ENCODE measurements at regions not wholly inside any gene's neighbourhood (a gene's known extent, or its start where the extent isn't known, plus 50 kb on each side); places are given as distances from the start of the nearest gene placed in this dataset.

DNA sequence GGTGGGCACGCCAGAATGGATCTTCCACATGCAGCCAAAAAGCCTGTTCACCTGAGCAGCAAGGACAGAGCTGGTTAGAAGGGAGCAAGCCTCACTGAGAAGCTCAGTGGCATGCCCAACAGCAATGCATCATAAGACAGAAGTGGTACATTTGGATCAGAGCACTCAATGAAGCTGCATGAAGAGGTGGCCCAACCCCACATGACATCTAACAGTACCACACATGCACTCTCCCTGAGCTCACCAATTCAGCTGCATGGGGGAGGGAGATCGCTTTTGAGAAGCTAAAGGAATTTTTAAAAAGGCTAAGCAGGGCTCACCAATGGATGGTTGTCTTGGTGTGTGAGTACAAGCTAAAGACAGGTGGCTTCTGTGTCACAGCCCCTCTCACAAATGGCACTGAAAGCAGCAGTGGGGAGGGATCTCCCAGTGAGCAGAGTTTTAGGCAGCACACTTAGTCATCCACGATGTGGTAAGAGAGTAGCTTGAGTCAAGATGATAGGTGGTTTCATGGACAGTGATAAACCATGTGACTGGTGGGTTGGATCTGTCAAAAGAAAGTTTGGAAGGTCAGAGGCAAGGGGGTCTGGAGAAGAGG is 166.6 kb upstream of the TAB2 start:
- no peak for DNase-seq

DNA sequence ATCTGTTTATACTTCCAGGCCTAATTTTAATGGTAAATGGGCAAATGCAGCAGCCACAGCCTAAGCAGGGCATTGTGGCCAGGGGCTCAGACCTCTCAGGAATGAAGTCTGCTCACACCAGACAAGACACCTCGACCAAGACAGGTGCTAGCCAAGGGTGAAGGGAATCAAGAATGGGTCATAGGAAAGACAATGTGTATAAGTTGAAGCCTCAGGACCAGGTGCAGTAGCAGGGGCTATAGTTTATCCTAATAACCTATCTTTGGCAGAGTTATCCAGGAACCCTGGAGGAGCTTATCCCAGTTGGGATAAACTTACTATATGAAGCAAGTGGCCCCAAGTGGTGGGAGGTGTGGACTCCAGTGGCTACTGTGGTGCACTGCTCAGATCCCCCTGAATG is 165.0 kb upstream of the TAB2 start:
- no peak for DNase-seq

DNA sequence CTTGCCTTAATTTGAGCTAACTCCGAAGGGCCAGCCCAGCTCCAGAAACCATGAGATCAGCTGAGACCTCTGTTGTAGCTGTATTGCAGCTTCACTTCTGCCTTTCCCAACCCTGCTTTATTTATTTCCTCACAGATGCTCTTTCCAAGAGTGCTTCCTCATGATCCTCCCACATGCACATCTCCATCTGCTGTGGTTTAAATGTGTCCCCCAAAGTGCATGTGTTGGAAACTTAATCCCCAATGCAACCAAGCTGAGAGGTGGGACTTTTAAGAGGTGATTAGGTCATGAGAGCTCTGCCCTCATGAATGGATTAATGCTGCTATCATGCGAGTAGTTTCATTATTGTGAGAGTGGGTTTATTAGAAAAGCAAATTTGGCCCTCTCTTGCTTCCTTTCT is 164.4 kb upstream of the TAB2 start:
- DNase-seq, result no peak

DNA sequence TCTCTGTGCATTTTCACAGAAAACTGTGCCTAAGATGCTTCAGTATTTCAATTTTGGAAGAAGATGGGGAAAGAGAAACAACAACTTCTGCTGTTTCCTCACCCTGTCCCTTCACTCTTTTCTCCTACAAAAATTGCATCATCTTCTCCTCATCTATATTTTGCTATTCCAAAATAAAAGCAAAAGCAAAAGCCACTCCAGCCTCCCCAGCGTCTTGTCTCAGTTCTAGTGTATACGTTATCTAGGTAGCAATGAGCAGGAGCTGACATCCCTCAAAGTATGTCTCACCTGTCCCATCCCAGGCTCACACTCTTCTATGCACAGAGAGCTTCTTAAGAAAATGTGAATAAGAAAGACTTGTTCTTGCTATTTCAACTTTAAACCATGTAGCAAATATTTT is 163.8 kb upstream of the TAB2 start:
- DNase-seq, result no peak

DNA sequence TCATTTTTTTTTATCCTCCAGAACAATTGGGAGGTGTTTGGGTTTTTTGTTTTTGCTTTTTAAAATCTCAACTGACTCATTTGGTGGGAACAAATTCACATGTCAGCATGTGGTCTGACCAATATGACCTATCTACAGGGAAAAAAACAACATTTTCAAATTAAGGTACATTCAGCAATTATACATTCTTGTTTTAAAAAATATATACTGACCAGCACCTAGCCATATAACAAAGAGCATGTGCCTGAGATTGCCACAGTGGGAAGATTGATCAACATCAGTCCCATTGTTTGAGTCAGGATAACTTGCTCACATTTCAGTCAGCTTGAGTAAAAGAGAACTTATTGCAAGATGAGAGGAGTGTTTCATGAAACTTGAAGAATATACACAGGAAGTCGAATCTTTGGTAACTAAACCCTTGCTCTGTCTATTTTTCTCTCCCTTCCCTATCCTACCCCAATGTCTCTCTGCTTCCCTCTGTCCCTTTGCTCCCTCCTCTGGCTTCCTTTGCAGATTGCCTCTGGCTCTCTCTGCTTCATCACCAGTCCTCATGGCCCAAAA is 163.2 kb upstream of the TAB2 start:
- DNase-seq, result no peak

DNA sequence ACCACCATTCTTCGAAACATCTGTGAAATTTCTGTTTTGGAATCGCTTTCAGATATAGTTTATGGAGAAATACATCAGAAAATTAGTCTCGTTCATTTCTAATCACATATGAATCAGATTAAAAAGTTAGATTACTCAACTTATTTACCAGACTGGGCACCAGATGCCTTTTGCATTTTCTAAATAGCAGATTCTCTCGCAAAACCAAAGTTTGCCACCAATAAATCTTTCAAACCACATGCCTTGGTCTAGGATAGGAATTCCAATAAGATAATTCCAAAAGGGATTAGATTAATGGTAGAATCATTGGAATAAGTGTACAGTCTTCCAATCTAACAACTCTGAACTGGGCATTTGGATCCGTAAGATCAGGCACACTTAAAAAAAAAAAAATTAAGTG is 160.4 kb upstream of the TAB2 start:
- DNase-seq, result no peak

DNA sequence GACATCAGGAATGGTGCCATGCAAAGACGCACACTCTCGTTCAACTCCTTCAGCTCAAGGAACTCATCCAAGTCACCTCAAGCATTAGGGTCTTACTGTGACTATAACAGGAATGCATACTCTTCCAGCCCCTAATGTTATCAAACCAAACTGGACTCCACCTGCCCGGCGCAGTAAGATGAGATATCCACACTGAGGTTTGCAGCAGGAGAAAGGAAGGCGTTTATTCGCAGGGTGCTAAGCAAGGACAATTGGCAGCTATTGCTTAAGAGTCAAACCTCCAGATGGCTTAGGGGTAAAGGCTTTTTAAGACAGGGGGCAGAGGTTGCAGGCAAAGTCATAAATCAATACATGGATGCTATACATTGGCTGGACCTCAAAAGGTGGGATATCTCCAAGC is 159.4 kb upstream of the TAB2 start:
- DNase-seq, result no peak

DNA sequence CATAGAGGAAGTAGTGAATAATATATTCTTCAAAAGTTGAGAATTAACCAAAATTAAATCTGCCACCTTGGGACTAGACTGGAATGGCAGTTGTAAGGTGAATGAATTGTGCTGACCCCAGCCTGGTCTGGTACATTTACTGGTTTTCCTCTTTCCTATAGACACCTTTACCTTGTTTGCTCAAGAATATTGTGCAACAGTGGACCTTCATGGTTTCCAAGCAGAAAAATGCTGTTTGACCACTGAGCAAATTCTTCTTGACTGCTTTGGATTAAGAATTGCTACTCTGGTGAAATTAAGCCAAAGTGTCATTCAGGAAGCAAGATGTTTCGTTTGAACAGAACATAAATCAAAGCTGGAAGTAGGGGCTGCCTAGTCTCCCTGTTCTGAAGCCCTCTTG is 156.6 kb upstream of the TAB2 start:
- no peak for DNase-seq

DNA sequence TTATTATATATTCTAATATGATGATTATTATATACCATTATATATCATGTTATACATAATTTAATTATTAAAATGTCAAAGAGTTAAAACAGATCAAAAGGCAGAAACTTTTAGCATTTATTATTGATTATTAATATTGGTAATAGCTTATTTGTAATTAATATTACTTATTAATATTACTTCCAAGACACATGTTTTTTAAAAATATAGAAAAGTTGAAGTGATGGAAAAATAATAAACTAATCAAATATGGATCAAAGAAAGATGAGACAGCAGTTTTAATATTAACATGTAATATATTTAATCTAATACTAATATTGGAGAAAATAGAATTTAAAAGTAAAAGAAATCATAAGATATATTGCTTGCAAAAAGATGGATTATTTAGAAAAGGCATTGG is 154.6 kb upstream of the TAB2 start:
- no peak for DNase-seq

DNA sequence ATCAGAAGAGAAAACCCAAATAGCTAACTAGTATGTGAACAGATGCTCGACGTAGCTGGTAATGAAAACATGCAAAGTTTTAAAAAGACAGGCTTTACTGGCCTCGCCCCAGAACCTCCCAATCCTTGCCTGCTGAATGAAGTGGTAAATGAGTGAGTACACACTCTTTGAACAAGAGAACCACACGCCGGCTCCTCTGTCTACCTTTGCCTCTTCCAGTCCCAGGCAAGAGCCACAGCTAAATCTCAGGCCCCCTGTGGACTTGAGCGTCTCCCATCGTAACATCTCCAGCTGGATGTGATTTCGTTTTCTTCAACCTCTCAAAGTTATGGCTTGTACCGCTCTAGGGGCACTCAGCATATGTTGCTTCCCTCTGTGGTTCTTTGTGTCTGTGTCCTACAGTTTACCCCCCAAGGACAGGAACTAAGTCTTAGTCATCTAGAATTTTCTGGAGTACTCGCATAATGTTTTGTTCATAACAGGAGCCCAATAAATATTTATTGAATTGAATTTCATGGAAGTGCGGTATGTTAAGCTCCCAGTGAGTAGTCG is 153.2 kb upstream of the TAB2 start:
- no peak for DNase-seq

DNA sequence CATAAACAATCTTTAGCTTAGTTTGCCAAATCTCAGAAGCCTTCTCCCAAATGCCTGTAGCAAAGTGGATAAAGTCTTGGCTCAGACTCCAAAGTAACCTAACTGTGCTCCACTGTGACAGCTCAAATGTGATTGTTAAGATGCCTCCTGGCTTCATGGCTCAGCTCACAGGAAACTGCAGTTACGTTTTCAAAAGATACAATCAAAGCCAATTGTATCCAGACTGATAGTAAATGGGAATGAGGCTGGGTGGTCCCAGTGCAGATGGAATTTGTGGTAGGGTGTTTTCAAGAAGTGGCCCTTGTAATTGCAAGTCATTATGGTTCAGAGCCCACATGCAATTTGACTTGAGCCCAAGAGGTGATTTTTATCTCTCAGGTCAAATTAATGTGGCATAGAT is 151.2 kb upstream of the TAB2 start:
- no peak for DNase-seq

DNA sequence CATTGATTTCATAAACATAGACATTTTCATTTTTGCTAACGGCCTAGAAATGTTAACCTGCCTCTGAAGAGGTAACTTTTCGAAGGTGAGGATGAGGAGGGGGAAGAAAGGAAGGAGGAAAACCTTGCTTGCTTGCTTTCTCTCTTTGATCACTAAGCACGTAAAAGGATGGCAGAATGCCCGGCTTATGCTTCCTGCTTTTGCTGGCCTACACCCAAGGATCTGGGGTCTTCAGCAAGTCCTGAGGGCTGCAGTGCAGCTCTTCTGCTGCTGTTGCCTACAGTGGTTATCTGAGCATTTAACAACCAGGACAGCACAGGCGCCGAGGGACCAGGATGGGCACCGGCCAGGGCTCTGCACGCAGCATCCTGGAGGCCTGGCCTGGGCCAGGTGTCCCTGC is 150.8 kb upstream of the TAB2 start:
- DNase-seq, result no peak

DNA sequence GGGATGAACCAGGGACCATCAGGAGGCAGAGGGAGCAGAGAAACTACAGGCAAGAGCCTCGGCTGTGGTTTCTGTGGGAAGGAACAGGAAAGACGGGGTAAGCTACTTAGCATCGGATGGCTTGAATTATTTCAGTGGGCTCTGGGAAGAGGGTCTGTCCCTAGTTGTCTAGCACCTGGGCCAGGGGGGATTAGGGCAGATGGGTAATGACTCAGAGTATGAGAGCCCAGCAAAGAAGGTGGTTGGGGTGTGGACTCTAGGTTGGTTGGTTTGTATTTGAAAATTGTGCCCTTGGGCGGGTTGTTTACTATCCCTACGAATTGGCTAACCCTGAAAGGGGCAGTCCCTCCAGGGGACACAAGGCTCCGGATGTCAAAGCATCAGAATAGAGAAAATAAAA is 148.5 kb upstream of the TAB2 start:
- DNase-seq, result no peak

DNA sequence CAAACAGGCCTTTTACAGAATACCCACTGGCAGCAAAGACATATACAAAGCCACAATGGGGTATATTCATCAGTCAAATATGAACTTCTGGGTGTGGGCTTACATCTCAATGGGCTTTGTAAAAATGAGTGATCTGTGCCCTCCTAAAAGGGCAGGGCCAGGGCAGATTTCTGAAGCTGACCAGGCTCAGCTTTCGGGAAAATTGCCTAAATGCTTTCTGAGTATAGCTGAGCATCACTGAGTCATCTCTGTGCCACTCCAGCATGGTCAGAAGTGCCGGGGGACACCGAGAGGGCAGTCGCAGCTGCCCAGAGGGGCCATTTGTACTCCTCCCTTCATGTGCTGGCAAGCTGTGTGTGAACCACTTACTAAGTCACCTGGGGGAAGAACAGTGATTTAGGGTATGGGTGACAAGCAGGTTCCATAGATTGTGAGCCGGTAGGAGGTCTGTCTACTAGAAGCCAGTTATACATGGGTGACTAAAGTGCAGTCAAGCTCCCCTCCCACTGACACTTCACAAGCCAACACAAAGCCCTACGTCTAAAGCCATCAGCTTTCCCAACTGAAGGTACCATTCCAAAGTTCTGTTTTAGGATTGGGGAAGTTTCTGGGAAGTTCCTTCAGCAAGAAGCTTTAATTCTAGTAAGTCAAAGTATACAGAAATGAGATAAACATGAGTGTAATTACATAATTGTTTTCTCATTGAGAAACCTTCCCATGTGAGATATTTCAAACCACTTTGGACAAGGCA is 147.6 kb upstream of the TAB2 start:
- no peak for DNase-seq

DNA sequence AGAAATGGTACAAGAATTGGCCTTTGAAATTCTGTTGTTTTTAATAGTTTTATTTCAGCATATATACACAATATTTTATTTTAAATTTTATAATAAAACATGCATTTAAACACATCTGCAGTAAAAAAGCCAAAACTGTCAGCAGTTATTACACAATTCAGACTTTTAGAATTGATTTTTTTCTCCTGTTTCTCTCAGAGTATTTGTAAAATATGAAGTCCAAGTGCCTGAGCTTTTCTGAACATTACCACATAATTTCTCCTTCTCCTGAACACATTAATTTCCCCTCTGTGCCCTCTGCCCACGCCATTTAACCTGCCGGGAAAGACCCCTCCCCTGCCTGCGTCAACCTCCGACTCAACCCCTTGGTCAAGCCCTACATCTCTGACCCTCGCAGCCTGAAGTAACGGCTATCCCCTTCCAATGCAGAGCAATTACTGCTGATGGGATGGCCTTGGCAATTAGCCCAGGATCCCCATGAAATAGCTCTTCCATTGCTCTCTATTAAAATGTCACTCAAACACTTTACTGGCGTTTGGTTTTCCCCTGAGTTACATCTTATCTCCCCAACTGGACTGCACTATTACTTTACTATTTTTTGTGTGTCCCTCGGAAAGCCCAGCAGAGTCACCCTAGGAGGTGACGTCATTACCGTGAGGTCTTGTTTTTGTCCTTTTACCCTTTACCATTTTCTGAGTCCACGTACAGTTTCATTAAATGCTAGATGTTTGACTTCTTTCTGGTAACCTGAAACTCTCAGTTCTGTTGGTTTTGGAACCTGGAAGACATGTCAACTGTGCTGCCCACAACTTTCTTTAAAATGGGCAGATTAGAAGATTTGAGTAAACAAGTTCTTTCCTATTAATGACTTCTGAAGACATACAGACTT is 146.7 kb upstream of the TAB2 start:
- DNase-seq, result no peak

DNA sequence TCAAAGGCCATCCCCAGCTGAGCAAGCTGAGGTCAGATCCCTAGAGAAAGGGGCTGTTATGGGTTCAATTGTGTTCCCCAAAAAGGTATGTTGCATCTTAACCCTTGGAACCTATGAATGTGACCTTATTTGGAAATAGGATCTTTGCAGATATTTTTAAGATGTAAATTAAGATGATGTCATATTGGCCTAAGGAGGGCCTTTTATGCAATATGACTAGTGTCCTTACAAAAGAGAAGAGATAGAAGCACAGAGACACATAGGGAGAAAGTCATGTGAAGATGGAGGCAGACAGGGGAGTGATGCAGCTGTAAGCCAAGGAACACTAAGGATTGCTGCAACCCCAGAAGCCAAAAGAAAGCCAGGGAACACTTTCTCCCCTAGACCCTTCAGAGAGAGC is 144.3 kb upstream of the TAB2 start:
- DNase-seq, result no peak

DNA sequence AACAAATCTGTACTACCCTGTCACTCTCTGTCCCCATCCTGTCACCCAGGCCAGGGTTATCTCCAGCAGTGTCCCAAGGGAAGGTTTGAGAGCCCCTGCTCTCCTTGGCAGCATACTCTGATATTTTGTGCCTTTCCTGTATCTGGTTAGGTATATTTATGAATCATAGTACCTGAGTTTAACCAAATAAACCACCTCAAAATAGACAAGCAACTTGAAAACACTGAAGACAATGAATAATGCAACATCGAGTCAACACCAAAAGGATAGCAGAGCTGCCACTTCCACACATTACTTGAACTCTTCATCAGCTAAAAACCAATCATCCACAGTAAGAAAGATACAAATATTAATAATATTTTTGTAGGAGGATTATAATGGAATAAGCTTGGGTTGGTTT is 142.6 kb upstream of the TAB2 start:
- DNase-seq, result no peak

DNA sequence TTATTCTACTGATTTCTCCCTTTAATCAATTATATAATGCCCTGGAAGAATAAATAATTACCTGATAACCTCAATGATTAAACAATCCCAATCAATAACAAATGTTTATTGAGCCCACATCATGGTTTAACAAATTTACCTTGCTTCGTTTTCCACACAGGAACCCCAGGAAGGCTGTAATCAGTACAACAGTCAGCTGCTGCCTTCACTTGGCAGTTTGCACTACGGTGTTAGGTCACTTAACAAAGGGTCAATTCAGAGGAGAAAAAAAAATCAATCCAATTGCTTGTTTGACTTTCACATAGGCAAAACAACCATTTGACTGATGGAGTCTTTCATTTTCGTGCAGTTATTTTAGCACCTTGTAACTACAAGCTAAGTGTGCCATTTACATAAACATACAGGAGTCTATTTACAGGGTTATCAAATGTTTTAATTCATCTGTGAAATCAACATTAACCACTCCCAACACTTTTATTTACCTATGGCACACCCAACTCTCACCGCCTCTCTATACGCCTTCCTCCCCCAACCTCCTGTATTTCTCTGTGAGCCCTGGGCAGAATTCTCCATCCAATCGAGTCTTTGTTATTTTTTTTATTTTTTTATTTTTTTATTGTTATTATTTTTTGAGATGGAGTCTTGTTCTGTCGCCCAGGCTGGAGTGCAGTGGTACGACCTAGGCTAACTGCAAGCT is 140.4 kb upstream of the TAB2 start:
- no peak for DNase-seq

DNA sequence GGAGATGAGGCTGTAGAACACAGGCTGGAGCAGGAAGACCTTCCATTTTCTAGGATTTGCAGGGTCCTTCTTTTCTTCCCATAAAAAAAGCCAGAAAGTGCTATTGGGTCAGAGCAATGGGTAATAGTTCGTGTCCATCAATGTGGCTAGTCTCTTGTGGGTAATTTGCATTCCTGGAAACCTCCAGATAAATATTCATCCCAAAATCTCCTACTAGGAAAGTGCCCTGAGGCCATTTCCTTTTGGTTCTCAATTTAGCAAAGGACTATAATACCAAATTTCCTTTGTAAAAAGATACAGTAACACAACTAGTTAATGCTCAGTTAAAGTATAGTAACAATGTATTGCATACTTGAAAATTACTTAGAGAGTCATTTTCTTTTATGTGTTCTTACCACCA is 138.1 kb upstream of the TAB2 start:
- no peak for DNase-seq

DNA sequence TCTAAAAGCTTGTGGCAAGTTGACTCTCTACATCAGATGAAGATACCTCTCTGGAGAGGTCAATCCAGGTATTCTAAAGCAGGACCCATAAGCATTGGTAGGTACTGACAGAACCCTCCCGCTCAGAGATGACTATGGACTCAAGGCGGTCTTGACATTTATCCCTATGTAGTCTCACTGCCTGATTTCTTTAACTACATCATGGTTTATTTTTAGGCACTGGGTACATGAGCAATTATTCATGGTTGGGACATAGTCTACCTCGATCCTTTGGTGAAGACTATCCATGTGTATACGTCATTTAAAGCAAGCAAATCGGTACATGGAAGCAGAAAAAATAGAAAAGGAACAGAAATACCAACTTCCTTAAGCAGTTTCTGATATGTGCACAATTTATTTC is 136.2 kb upstream of the TAB2 start:
- no peak for DNase-seq

DNA sequence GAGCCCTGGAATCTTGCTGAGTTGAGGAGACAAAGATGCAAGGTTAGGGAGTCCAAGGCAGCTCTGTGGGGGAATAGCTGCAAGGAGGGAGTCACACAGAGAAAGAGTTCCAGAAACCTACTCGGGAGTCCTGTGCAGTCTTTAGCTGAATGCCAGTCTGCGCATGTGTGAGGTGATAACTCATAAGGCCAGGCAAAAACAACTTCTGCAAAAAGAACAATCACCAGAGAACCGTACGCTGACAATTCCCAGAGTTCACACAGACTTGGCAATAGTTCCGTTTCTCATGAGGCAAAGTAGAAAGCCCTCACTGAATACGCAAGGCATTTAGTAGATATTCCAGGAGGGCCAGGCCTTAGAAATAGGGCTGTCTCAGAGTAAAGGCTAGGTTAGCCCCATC is 135.2 kb upstream of the TAB2 start:
- no peak for DNase-seq

DNA sequence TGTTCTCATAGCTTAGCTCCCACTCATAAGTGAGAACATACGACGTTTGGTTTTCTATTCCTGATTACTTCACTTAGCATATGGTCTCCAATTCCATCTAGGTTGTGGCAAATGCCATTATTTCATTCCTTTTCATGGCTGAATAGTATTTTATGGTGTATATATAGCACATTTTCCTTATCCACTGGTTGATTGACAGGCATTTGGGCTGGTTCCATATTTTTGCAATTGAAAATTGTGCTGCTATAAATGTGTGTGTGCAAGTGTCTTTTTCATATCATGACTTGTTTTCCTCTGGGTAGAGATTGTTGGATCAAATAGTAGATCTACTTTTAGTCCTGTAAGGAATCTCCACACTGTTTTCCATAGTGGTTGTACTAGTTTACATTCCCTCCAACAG is 133.0 kb upstream of the TAB2 start:
- no peak for DNase-seq

DNA sequence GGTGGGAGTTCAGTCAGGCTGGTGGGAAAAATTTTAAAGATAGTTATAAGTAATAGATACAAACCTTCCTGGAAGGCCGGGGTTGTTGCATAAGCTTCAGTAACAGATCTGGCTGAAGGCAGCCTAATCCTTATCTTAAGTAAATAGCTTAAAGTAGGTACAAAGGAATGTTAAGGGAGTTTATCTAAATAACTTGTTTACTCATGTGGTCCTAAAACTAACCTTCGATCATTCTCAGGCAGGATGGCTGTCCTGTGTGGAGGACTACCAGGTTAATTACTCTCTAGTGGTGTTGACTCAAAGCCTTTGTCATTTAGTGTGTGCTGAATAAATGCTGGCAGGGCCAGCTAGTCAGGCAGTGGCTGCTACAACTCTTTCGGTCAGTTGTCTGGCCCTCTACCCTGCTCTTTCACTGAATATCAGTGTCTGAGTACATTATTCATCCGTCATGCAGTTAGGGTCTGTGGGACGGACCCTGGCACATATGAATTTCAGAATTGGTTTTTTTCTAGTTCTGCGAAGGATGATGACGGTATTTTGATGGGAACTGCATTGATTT is 131.6 kb upstream of the TAB2 start:
- DNase-seq, result no peak
